GM19467 (cell line): ENCODE measurements at regions not wholly inside any gene's neighbourhood (a gene's known extent, or its start where the extent isn't known, plus 50 kb on each side); places are given as distances from the start of the nearest gene placed in this dataset.

ENCODE experiments used
- ATAC-seq: cut with Tn5 transposase; IDR thresholded peaks from one replicate; pipeline ENCODE4 v1.9.1; 2021; ENCODE audit warnings: mild to moderate bottlenecking, moderate library complexity; ENCODE audit not compliant: unreplicated experiment

GRCh38 chr10:1942478-1942877, 205.2 kb upstream of the ADARB2 start:
- ATAC-seq: no peak

- no peak for ATAC-seq
Observed at GRCh38 chr10:1939016-1939415, 201.7 kb upstream of the ADARB2 start.

- no peak for ATAC-seq
Observed at GRCh38 chr10:1938317-1938716, 201.0 kb upstream of the ADARB2 start.

GRCh38 chr10:1935912-1936311, 198.6 kb upstream of the ADARB2 start:
- no peak for ATAC-seq

GRCh38 chr10:1933215-1933614, 195.9 kb upstream of the ADARB2 start:
- ATAC-seq: no peak

- ATAC-seq: no peak
Observed at GRCh38 chr10:1932692-1933094, 195.4 kb upstream of the ADARB2 start.

- ATAC-seq: no peak
Observed at GRCh38 chr10:1928606-1929005, 191.3 kb upstream of the ADARB2 start.

- ATAC-seq: no peak
Observed at GRCh38 chr10:1923998-1924397, 186.7 kb upstream of the ADARB2 start.

GRCh38 chr10:1923586-1923985, 186.3 kb upstream of the ADARB2 start:
- ATAC-seq: no peak

- ATAC-seq: no peak
Observed at GRCh38 chr10:1920941-1921340, 183.6 kb upstream of the ADARB2 start.

- ATAC-seq: no peak
Observed at GRCh38 chr10:1920127-1920526, 182.8 kb upstream of the ADARB2 start.

GRCh38 chr10:1911771-1912170, 174.4 kb upstream of the ADARB2 start:
- no peak for ATAC-seq

GRCh38 chr10:1903982-1904381, 166.7 kb upstream of the ADARB2 start:
- no peak for ATAC-seq

- ATAC-seq: no peak
Observed at GRCh38 chr10:1896153-1896552, 158.8 kb upstream of the ADARB2 start.

GRCh38 chr10:1895691-1896090, 158.4 kb upstream of the ADARB2 start:
- no peak for ATAC-seq

- ATAC-seq: no peak
Observed at GRCh38 chr10:1894912-1895311, 157.6 kb upstream of the ADARB2 start.

GRCh38 chr10:1893941-1894340, 156.6 kb upstream of the ADARB2 start:
- no peak for ATAC-seq

GRCh38 chr10:1886039-1886438, 148.7 kb upstream of the ADARB2 start:
- no peak for ATAC-seq

GRCh38 chr10:1882728-1883127, 145.4 kb upstream of the ADARB2 start:
- no peak for ATAC-seq

GRCh38 chr10:1882180-1882579, 144.9 kb upstream of the ADARB2 start:
- ATAC-seq: no peak

- ATAC-seq: no peak
Observed at GRCh38 chr10:1881636-1882035, 144.3 kb upstream of the ADARB2 start.

GRCh38 chr10:1874533-1874932, 137.2 kb upstream of the ADARB2 start:
- no peak for ATAC-seq

GRCh38 chr10:1873661-1874315, 136.5 kb upstream of the ADARB2 start:
- no peak for ATAC-seq
